A673 (cell line): ENCODE measurements at regions not wholly inside any gene's neighbourhood (a gene's known extent, or its start where the extent isn't known, plus 50 kb on each side); places are given as distances from the start of the nearest gene placed in this dataset.

Source experiments
- BruUV-seq: library from RNA; stranded (reverse); fragments of 400-500 nt; replicated peaks from 2 replicates; lab custom pipeline; 2021; lab: Mats Ljungman, UMichigan
- CTCF ChIA-PET: fragments of 300-600 bp; sonication (Branson Sonifier 250); formaldehyde crosslinking; loops from one replicate; lab custom pipeline; 2022; ENCODE audit warnings: antibody characterized with exemption; lab: Charles Lee
- POLR2A ChIA-PET: fragments of 300-600 bp; sonication (Branson Sonifier 250); formaldehyde crosslinking; loops from one replicate; lab custom pipeline; 2022; ENCODE audit warnings: antibody characterized with exemption; ENCODE audit not compliant: low non-redundant PET; lab: Charles Lee
- DNase-seq: peaks from one replicate; pipeline ENCODE4 v3.0.0-alpha.2; 2015; ENCODE audit warnings: low spot score
- H3K27ac ChIP-seq: fragments of 200-600 bp; sonication (generic); 2 replicates; pipeline ENCODE4 v1.5.1; 2016; ENCODE audit warnings: mixed run types, low read depth, mild to moderate bottlenecking, mixed read lengths, antibody characterized with exemption, low read length; ENCODE audit not compliant: poor library complexity, severe bottlenecking
- H3K27me3 ChIP-seq: fragments of 200-600 bp; sonication (generic); replicated peaks from 2 replicates; pipeline ENCODE4 v1.6.1; 2017; ENCODE audit warnings: mixed run types, low read depth, mild to moderate bottlenecking, mixed read lengths, antibody characterized with exemption, low read length; ENCODE audit not compliant: insufficient read depth, poor library complexity
- H3K36me3 ChIP-seq: fragments of 200-600 bp; sonication (generic); 2 replicates; pipeline ENCODE4 v1.6.1; 2016; ENCODE audit warnings: mixed run types, mild to moderate bottlenecking, mixed read lengths, antibody characterized with exemption, low read length; ENCODE audit not compliant: insufficient read depth, poor library complexity, severe bottlenecking
- H3K4me1 ChIP-seq: fragments of 200-600 bp; sonication (generic); 2 replicates; pipeline ENCODE4 v1.6.1; 2017; ENCODE audit warnings: mixed run types, mild to moderate bottlenecking, mixed read lengths, antibody characterized with exemption, low read length; ENCODE audit not compliant: insufficient read depth, poor library complexity, severe bottlenecking
- H3K4me3 ChIP-seq: fragments of 200-600 bp; sonication (generic); 2 replicates; pipeline ENCODE4 v1.5.1; 2016; ENCODE audit warnings: low read depth, mixed run types, mild to moderate bottlenecking, mixed read lengths, low read length; ENCODE audit not compliant: poor library complexity, severe bottlenecking
- H3K9me3 ChIP-seq: fragments of 200-600 bp; sonication (generic); 2 replicates; pipeline ENCODE4 v1.6.1; 2016; ENCODE audit warnings: mixed run types, low read depth, mild to moderate bottlenecking, mixed read lengths, antibody characterized with exemption, low read length; ENCODE audit not compliant: poor library complexity, severe bottlenecking
- EZH2 ChIP-seq: fragments of 200-600 bp; sonication (generic); IDR thresholded peaks from 2 replicates; pipeline ENCODE4 v1.6.1; 2017; ENCODE audit warnings: borderline replicate concordance, low read depth, mild to moderate bottlenecking, mixed read lengths, antibody characterized with exemption, low read length; ENCODE audit not compliant: poor library complexity, severe bottlenecking
- intact Hi-C: fragments of 100-400 bp; cut with micrococcal nuclease; formaldehyde crosslinking; loops from one replicate; pipeline ENCODE4 v1.10.0; 2022; ENCODE audit not compliant: unreplicated experiment
- TF ChIP-seq, protein P1 (sequence below): fragments of 300-800, 200-600 bp; sonication (generic); conservative IDR thresholded peaks from 2 replicates; pipeline ENCODE4 v1.5.1; 2017; ENCODE audit warnings: low read depth, mild to moderate bottlenecking, antibody characterized with exemption, low read length, moderate library complexity, mixed read lengths

DNA sequence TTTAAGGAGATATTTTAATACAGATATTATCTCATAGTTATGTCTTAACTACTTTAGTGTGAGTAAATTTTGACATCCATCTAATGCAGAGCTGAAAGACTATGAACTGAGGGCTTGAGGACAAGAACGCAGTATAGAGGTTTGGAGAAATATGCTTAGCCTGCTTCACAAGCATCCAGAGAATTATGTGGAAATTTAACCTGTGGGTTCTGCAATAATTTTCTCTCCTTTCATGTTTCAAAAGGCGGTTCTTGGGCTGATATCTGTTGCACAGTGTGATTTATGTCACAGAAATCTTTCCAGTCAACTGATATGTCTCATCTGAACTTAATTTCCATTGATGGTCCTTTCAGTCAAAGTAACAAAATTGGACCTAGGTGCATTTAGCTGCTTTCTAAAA lies 371.9 kb upstream of the VRK2 start:
- Histone ChIP-seq H3K9me3 (no peaks in the 10 kb centered on the region), H3K4me3 (no peak overlapping the region), H3K4me1 (no peaks in the 10 kb centered on the region), H3K27ac (no peak overlapping the region), H3K36me3 (no peaks in the 10 kb centered on the region), H3K27me3 (no peaks in the 10 kb centered on the region)
- TF ChIP-seq, protein P1, sequence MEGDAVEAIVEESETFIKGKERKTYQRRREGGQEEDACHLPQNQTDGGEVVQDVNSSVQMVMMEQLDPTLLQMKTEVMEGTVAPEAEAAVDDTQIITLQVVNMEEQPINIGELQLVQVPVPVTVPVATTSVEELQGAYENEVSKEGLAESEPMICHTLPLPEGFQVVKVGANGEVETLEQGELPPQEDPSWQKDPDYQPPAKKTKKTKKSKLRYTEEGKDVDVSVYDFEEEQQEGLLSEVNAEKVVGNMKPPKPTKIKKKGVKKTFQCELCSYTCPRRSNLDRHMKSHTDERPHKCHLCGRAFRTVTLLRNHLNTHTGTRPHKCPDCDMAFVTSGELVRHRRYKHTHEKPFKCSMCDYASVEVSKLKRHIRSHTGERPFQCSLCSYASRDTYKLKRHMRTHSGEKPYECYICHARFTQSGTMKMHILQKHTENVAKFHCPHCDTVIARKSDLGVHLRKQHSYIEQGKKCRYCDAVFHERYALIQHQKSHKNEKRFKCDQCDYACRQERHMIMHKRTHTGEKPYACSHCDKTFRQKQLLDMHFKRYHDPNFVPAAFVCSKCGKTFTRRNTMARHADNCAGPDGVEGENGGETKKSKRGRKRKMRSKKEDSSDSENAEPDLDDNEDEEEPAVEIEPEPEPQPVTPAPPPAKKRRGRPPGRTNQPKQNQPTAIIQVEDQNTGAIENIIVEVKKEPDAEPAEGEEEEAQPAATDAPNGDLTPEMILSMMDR: no peak
- TF ChIP-seq EZH2: no peak
- DNase-seq: no peak
- POLR2A ChIA-PET: no interaction called here
- intact Hi-C loops: no loop called here
- CTCF ChIA-PET: no interaction called here
- BruUV-seq: no TSS peak

DNA sequence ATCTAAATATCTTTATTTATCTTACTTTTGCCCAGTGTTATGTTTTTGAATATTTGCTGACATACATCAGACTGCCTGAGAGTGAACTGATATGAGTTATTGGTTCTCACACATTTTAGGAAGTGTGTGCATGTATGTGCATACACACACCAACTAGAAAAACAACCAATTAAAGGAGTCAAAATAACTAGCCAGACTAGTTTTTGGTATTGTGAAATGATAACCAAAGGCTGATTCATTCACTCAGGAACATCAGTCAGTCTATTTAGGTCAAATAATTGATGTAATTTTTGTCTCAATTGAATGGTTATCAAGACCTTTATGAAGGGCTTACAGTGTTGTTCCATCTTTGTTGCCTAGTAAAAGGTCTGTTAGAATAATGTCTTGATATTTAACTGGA lies 369.3 kb upstream of the VRK2 start:
- Histone ChIP-seq H3K9me3 (no peaks in the 10 kb centered on the region), H3K36me3 (no peaks in the 10 kb centered on the region), H3K27me3 (no peaks in the 10 kb centered on the region), H3K27ac (no peak overlapping the region), H3K4me1 (no peaks in the 10 kb centered on the region), H3K4me3 (no peak overlapping the region)
- DNase-seq: no peak
- ChIA-PET CTCF (no interaction called here), POLR2A (no interaction called here)
- intact Hi-C loops: no loop called here
- TF ChIP-seq, protein P1: no peak
- TF ChIP-seq EZH2: no peak
- no TSS peak for BruUV-seq

GRCh38 chr2:57681650-57682049 lies 365.0 kb upstream of the VRK2 start:
- H3K27me3 ChIP-seq: no peaks in the 10 kb centered on the region
- ChIA-PET CTCF (no interaction called here), POLR2A (interaction anchor here (0.6 kb wide), 1 partner anchor 19 kb away, joined by 3 read pairs; no protein-coding TSS in a partner anchor)
- BruUV-seq: no TSS peak
- TF ChIP-seq EZH2: no peak
- TF ChIP-seq, protein P1: no peak
- no peaks in the 10 kb centered on the region for H3K36me3 ChIP-seq
- no peak for DNase-seq
- no peak overlapping the region for H3K4me3 ChIP-seq
- H3K9me3 ChIP-seq: no peaks in the 10 kb centered on the region
- H3K4me1 ChIP-seq: no peaks in the 10 kb centered on the region
- intact Hi-C loops: no loop called here
- no peak overlapping the region for H3K27ac ChIP-seq
